Coronary artery (tissue), 2 donors: ENCODE measurements at regions not wholly inside any gene's neighbourhood (a gene's known extent, or its start where the extent isn't known, plus 50 kb on each side); places are given as distances from the start of the nearest gene placed in this dataset.

ENCODE experiments used
- DNase-seq: peaks from one replicate; pipeline ENCODE4 v3.0.0-alpha.2; 2017; ENCODE audit warnings: low spot score
- H3K27ac ChIP-seq, 2 donors: fragments of 200-600 bp; sonication (generic); one replicate each; pipeline ENCODE4 v1.5.1; 2016 to 2019
- H3K4me3 ChIP-seq: fragments of 200-600 bp; sonication (generic); 2 replicates; pipeline ENCODE4 v1.5.1; 2016; ENCODE audit warnings: mild to moderate bottlenecking, moderate library complexity
- CTCF ChIP-seq: fragments of 200-600 bp; sonication (generic); IDR thresholded peaks from one replicate; pipeline ENCODE4 v1.5.1; 2019; ENCODE audit warnings: antibody characterized with exemption

DNA sequence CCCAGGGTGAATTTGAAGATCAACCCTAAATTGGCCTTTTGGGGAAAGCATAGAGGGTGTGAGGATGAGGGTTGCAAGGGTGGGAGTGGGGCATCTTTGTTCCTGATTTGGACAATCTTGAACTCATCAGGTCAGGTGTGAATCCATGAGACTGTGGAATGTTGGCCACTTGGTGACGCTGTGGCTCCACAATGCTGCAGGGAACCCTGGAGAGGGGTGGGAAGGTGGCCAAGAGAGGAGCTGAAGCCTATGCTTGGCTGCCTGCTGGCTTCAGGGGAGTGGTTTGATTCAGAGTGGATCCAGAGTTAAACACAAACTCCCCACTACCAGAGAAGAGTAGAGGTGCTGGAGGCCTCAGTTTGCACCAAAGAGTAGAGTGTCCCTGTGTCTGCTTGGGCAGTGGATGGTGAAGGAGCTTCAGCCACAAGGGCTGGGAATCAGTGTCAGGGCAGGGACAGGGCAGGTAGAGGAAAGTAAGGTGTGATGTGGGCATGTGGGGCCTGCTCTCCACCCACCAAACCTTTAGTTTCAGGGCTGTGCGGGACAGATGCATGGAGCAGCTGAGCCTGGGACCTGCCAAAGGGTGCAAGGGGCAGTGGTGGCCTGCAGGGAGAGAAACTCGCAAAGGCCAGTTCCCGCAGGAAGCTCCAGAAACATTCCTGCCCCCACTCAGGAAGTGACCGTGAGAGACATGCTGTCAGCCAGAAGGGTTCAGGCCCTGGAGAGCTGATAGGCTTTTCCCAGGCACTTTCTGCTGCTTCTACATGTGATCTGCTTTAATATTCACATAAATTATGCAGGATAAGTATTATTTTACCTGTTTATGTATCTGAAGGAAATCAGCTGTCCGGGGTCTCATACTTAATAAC is 81.0 kb upstream of the PRSS58 start:
- H3K4me3 ChIP-seq, result no peak overlapping the region
- no peak for TF ChIP-seq CTCF
- DNase-seq, result no peak
- H3K27ac ChIP-seq, result no peak overlapping the region

- Histone ChIP-seq H3K27ac (peak overlapping the region in 1 of 2 donors; percentile 67), H3K4me3 (no peak overlapping the region)
- no peak for TF ChIP-seq CTCF
- no peak for DNase-seq
Measured at GRCh38 chr7:142337054-142338001, 79.5 kb upstream of the PRSS58 start.

DNA sequence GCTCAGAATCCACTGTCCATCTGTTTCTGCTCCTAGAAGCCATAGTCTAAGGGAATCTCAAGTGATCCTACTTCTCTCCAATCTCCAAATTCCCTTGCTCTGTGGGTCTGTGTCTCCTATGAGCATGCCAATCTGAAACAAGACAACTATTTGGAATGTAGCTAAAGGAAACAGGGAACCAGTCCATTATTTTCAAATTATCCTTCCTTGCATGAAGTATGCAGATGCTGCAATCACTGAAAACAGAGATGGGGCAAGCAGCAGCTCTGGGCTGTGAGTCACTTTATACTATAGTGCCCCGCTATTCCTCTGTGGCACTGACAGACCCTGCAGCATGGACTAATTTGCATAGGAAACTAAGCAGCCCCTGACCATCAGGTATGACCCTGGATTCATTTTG is 76.9 kb upstream of the PRSS58 start:
- H3K4me3 ChIP-seq, result no peak overlapping the region
- DNase-seq, result no peak
- TF ChIP-seq CTCF, result no peak
- peak overlapping the region in 1 of 2 donors; percentile 18 for H3K27ac ChIP-seq

- H3K27ac ChIP-seq, result peak overlapping the region in 1 of 2 donors; percentile 18
- DNase-seq, result no peak
- no peak overlapping the region for H3K4me3 ChIP-seq
- no peak for TF ChIP-seq CTCF
Measured at GRCh38 chr7:142334236-142334635, 76.4 kb upstream of the PRSS58 start.

- Histone ChIP-seq H3K27ac (no peak overlapping the region), H3K4me3 (no peak overlapping the region)
- no peak for DNase-seq
- no peak for TF ChIP-seq CTCF
Measured at GRCh38 chr7:142332421-142332820, 74.6 kb upstream of the PRSS58 start.

DNA sequence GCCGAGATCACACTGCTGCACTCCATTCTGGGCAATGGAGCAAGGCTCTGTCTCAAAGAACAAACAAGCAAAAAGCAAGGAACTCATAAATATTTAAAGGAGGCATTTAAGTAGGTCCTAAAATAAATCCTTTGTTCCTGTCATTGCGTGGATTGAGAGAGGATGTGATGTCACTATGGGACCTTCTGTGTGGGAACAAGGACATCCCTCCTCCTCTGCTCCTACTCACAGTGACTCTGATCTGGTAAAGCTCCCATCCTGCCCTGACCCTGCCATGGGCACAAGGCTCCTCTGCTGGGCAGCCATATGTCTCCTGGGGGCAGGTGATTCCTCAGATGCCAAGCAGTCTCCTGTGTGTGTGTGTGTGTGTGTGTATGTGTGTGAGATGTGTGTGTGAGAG is 74.1 kb upstream of the PRSS58 start:
- Histone ChIP-seq H3K27ac (no peak overlapping the region), H3K4me3 (no peak overlapping the region)
- TF ChIP-seq CTCF, result no peak
- no peak for DNase-seq
